NB4 (cell line): ENCODE measurements at regions not wholly inside any gene's neighbourhood (a gene's known extent, or its start where the extent isn't known, plus 50 kb on each side); places are given as distances from the start of the nearest gene placed in this dataset.

ENCODE experiments used
- DNase-seq: peaks from one replicate; pipeline ENCODE4 v3.0.0; 2010; ENCODE audit warnings: low read depth
- H3K4me3 ChIP-seq: one replicate; pipeline ENCODE4 v1.5.1; 2011; ENCODE audit warnings: mild to moderate bottlenecking, low read depth, low read length, moderate library complexity
- CTCF ChIP-seq: IDR thresholded peaks from one replicate; pipeline ENCODE4 v1.5.1; 2012; ENCODE audit warnings: low read depth, low read length
- MAX ChIP-seq: IDR thresholded peaks from 2 replicates; pipeline ENCODE4 v1.6.1; 2011; ENCODE audit warnings: low read depth, low read length
- MYC ChIP-seq: IDR thresholded peaks from 2 replicates; pipeline ENCODE4 v1.6.1; 2011; ENCODE audit warnings: low read depth, low read length
- POLR2A ChIP-seq: IDR thresholded peaks from 2 replicates; pipeline ENCODE4 v1.6.1; 2011; ENCODE audit warnings: mild to moderate bottlenecking; ENCODE audit not compliant: insufficient read length; ENCODE audit errors: extremely low read depth

- H3K4me3 ChIP-seq, result no peak overlapping the region
- no peak for TF ChIP-seq POLR2A
- no peak for TF ChIP-seq MYC
- TF ChIP-seq MAX, result no peak
- no peak for TF ChIP-seq CTCF
- DNase-seq, result peak; percentile 26
Observed at GRCh38 chr5:171649075-171649401, 136.6 kb upstream of the SMIM23 start.

- DNase-seq, result no peak
- TF ChIP-seq MAX (no peak), POLR2A (no peak), MYC (no peak)
- H3K4me3 ChIP-seq, result no peak overlapping the region
Observed at GRCh38 chr5:171650597-171650996, 135.0 kb upstream of the SMIM23 start.

GRCh38 chr5:171651102-171651501 lies 134.5 kb upstream of the SMIM23 start:
- TF ChIP-seq CTCF, result no peak
- no peak overlapping the region for H3K4me3 ChIP-seq
- no peak for DNase-seq

- no peak for TF ChIP-seq MAX
- TF ChIP-seq POLR2A, result no peak
- TF ChIP-seq CTCF, result no peak
- TF ChIP-seq MYC, result no peak
- no peak for DNase-seq
- no peak overlapping the region for H3K4me3 ChIP-seq
Observed at GRCh38 chr5:171654881-171655280, 130.7 kb upstream of the SMIM23 start.

GRCh38 chr5:171657473-171657872 lies 128.1 kb upstream of the SMIM23 start:
- no peak for DNase-seq
- no peak for TF ChIP-seq MAX
- no peak for TF ChIP-seq POLR2A
- TF ChIP-seq MYC, result no peak
- TF ChIP-seq CTCF, result no peak
- no peak overlapping the region for H3K4me3 ChIP-seq

- DNase-seq, result no peak
- TF ChIP-seq MAX (no peak), POLR2A (no peak), CTCF (no peak), MYC (no peak)
- H3K4me3 ChIP-seq, result no peak overlapping the region
Observed at GRCh38 chr5:171659896-171660295, 125.7 kb upstream of the SMIM23 start.
